HL-60 (cell line): ENCODE measurements at regions not wholly inside any gene's neighbourhood (a gene's known extent, or its start where the extent isn't known, plus 50 kb on each side); places are given as distances from the start of the nearest gene placed in this dataset.

ENCODE experiments used
- DNase-seq, 2 experiments: peaks; one replicate each; pipeline ENCODE4 v3.0.0-alpha.2; 2010 to 2020; ENCODE audit warnings: low read depth in 1 of 2, low spot score in 1 of 2
- H3K27ac ChIP-seq: fragments of 250-450 bp; sonication (Bioruptor Pico); replicated peaks from 2 replicates; pipeline ENCODE4 v1.5.1; 2020; ENCODE audit warnings: mild to moderate bottlenecking, moderate library complexity
- H3K27me3 ChIP-seq: fragments of 250-450 bp; sonication (Bioruptor Pico); 2 replicates; pipeline ENCODE4 v1.5.1; 2021; ENCODE audit warnings: mild to moderate bottlenecking, moderate library complexity; ENCODE audit not compliant: insufficient read depth, poor library complexity, severe bottlenecking
- H3K4me3 ChIP-seq: replicated peaks from 2 replicates; pipeline ENCODE4 v1.5.1; 2011; ENCODE audit warnings: mild to moderate bottlenecking, control low read depth, low read length; ENCODE audit not compliant: insufficient read depth
- GABPA ChIP-seq: IDR thresholded peaks from 2 replicates; pipeline ENCODE4 v1.6.1; 2012; ENCODE audit warnings: low read depth
- POLR2AphosphoS5 ChIP-seq: IDR thresholded peaks from 2 replicates; pipeline ENCODE4 v1.6.1; 2012; ENCODE audit warnings: low read depth
- REST ChIP-seq: IDR thresholded peaks from 2 replicates; pipeline ENCODE4 v1.6.1; 2012; ENCODE audit warnings: low read depth; ENCODE audit not compliant: insufficient replicate concordance
- SPI1 ChIP-seq: IDR thresholded peaks from 2 replicates; pipeline ENCODE4 v1.6.1; 2012; ENCODE audit warnings: low read depth, mild to moderate bottlenecking, borderline replicate concordance
- TF ChIP-seq, protein P1 (sequence below): IDR thresholded peaks from one replicate; pipeline ENCODE4 v1.5.1; 2011; ENCODE audit warnings: low read length, control low read depth, inconsistent platforms; ENCODE audit not compliant: insufficient read depth

- Histone ChIP-seq H3K27me3 (no peaks in the 10 kb centered on the region), H3K27ac (no peak overlapping the region)
- no peak for DNase-seq
Observed at GRCh38 chr1:10958614-10959013, 53.8 kb upstream of the TARDBP start.

DNA sequence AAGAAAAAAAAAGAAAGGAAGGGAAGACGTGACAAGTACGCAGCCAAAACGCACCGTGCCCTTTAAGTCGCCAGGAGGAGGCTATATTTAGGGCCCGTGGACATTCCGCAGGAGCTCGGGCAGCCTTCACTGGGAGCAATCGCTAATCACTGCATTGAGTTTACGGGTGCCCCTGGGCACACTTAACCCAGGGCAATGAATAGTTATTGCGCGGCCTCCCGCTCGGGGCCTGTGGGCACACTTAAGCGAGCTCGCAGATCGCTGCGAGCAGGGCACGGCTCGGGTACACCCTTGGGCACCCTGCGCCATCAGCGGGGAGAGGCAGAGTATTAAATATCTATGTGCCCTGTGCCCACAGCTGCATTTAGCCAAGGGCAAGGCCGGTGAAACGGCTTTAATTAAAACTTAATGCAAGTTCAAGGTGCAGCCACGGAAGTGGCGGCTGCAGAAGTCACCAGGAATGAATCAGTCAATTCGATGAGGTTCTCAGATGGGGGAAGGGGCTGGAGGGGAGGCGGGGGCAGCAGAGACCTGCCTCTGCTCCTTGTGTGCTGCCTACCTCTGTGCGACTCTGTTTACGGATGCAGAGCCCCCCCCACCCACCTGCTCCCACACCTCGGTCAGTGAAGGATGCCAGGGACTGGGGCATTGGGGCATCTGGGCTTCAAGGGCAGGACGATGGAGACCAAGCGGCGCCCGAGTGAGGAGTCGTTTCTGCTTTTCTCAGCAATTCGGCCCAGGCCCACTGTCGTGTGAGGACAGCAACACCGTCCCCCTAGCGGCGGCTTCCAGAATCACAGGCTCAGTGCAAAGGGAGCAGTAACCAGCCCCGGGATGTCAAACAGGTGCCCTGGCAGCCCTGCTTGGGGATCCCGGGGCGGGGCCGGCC, 51.8 kb upstream of the TARDBP start:
- TF ChIP-seq, protein P1, sequence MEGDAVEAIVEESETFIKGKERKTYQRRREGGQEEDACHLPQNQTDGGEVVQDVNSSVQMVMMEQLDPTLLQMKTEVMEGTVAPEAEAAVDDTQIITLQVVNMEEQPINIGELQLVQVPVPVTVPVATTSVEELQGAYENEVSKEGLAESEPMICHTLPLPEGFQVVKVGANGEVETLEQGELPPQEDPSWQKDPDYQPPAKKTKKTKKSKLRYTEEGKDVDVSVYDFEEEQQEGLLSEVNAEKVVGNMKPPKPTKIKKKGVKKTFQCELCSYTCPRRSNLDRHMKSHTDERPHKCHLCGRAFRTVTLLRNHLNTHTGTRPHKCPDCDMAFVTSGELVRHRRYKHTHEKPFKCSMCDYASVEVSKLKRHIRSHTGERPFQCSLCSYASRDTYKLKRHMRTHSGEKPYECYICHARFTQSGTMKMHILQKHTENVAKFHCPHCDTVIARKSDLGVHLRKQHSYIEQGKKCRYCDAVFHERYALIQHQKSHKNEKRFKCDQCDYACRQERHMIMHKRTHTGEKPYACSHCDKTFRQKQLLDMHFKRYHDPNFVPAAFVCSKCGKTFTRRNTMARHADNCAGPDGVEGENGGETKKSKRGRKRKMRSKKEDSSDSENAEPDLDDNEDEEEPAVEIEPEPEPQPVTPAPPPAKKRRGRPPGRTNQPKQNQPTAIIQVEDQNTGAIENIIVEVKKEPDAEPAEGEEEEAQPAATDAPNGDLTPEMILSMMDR: peak; percentile 73
- TF ChIP-seq SPI1: no peak
- no peak for TF ChIP-seq REST
- Histone ChIP-seq H3K27ac (no peak overlapping the region), H3K27me3 (no peaks in the 10 kb centered on the region), H3K4me3 (no peak overlapping the region)
- DNase-seq: peak; percentile 49 to 89

More at GRCh38 chr1:10958614-10959013, 53.8 kb upstream of the TARDBP start:
- no peak overlapping the region for H3K4me3 ChIP-seq
- TF ChIP-seq GABPA (no peak), REST (no peak), POLR2AphosphoS5 (no peak), SPI1 (no peak)
- TF ChIP-seq, protein P1: no peak

GRCh38 chr1:10961300-10961833, 51.1 kb upstream of the TARDBP start:
- no peak overlapping the region for H3K4me3 ChIP-seq
- DNase-seq: no peak
- no peaks in the 10 kb centered on the region for H3K27me3 ChIP-seq
- TF ChIP-seq POLR2AphosphoS5: no peak
- no peak for TF ChIP-seq SPI1
- TF ChIP-seq, protein P1: no peak
- no peak for TF ChIP-seq GABPA
- TF ChIP-seq REST: no peak
- H3K27ac ChIP-seq: no peak overlapping the region
